Aorta (tissue), 5 donors: ENCODE measurements at regions not wholly inside any gene's neighbourhood (a gene's known extent, or its start where the extent isn't known, plus 50 kb on each side); places are given as distances from the start of the nearest gene placed in this dataset.
A peak's percentile ranks its signal among the peaks of the same experiment; 100 is the strongest.

Experiments
- ATAC-seq: fragments of 200-7000 bp; cut with Tn5 transposase; one replicate; pipeline ENCODE4 v1.9.1; 2022; ENCODE audit warnings: moderate library complexity; ENCODE audit not compliant: low FRiP score
- DNase-seq, 2 donors: peaks; one replicate each; pipeline ENCODE4 v3.0.0-alpha.2; 2020
- H3K27ac ChIP-seq, 2 donors: one replicate each; pipeline ENCODE4 v1.5.1; 2013; ENCODE audit warnings: low read length in 2 of 2, mild to moderate bottlenecking in 2 of 2, moderate library complexity in 2 of 2, control low read depth in 1 of 2, inconsistent platforms in 1 of 2, low read depth in 1 of 2
- H3K27me3 ChIP-seq, 2 donors: one replicate each; pipeline ENCODE4 v1.6.1; 2013; ENCODE audit warnings: control low read depth in 1 of 2, low read length in 1 of 2, mild to moderate bottlenecking in 1 of 2, moderate library complexity in 1 of 2; ENCODE audit not compliant: insufficient read depth in 2 of 2, control insufficient read depth in 1 of 2
- H3K36me3 ChIP-seq, 2 donors: one replicate each; pipeline ENCODE4 v1.6.1; 2013; ENCODE audit warnings: control low read depth in 1 of 2, low read length in 1 of 2, mild to moderate bottlenecking in 1 of 2; ENCODE audit not compliant: insufficient read depth in 2 of 2, control insufficient read depth in 1 of 2
- H3K4me1 ChIP-seq, 2 donors: one replicate each; pipeline ENCODE4 v1.6.1; 2013; ENCODE audit warnings: low read length in 2 of 2, control low read depth in 1 of 2, mild to moderate bottlenecking in 1 of 2, moderate library complexity in 1 of 2; ENCODE audit not compliant: insufficient read depth in 2 of 2, control insufficient read depth in 1 of 2
- H3K4me3 ChIP-seq, 2 donors: one replicate each; pipeline ENCODE4 v1.5.1; 2013; ENCODE audit warnings: low read length in 2 of 2, control low read depth in 1 of 2, mild to moderate bottlenecking in 1 of 2
- H3K9me3 ChIP-seq: one replicate; pipeline ENCODE4 v1.6.1; 2013; ENCODE audit warnings: mild to moderate bottlenecking, low read length; ENCODE audit not compliant: control insufficient read depth
- WGBS, 2 donors: extraction: QIAGEN DNeasy Blood & Tissue Kit; methylation state at CpG; one replicate each; pipeline ENCODE4 v1.1.7; 2013; 5-methylcytosine and 5-hydroxymethylcytosine counted together
- intact Hi-C, 2 donors: fragments of 100-400 bp; cut with DNase I; formaldehyde crosslinking; loops; one replicate each; pipeline versions ENCODE4 v1.14.2 to v1.15.0; 2022
- donor health status: healthy with polysubstance abuse.
- donor health status: Bipolar disorder and iron deficiency.
- donor health status: DM: no; HTN: no; CAD: no.
- donor health status: DM: no; HTN: no; CAD: no.
- donor health status: DM: yes; HTN: yes; CAD: no.

DNA sequence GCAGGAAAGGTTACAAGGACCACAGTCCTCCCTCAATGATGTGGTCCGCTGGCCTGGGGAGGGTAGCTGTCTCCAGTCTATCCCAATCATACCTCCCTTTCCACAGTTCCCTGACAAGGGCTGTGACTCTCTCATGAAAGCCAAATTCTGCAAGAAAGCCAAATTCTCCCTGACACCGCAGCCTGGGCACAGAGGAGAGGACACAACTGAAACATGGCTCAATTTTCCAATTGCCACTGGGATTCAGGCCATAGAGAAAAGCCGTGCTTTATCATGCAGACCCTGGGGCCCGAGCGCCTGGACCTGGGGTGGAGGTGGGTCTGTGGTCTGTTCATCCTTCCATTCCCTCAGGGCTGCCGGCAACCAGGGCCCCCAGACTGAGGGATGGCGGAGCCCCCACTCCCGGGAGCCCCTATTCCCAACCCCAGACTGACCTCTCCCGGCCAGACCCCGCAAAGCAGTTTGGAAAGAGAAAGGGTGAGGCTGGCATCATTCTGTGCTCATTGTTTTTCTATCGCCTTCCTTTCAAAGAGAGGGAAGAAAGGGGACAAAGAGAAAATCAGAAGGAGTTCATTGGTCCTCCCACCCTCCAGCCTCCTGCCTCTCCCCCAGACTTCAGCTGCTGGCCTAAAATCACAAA, 239.5 kb downstream of the BUD13 start:
- Histone ChIP-seq H3K4me1 (no peaks in the 10 kb centered on the region), H3K27me3 (peaks cover 0 to 3% of the 10 kb centered on the region in 2 donors), H3K4me3 (no peak overlapping the region), H3K27ac (no peak overlapping the region), H3K9me3 (peaks cover 4% of the 10 kb centered on the region), H3K36me3 (no peaks in the 10 kb centered on the region)
- no peak for ATAC-seq
- 37 to 46% methylated on average over 11 of the region's 11 CpGs for WGBS, 2 donors
- peak in 1 of 2 donors; percentile 55 for DNase-seq
- intact Hi-C loops, result no loop called here

DNA sequence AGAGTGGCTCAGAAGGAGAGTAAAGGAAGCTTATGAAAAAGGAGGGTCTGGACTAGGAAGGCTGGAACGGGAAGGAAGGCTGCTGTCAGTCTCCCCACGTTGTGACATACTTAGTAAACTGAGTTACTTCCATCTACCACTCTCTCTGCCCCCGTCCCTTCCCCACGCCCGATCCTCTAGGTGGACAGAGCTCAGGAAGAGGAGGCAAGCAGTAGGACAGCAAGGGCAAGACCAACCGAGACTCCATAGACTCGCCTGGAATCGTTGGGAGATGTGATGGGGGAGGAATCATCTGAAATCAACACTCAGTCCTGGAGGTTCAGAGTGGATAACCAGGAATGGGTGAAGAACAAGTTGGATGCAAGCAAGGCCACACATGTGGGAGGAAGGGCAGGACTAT, 240.7 kb downstream of the BUD13 start:
- Histone ChIP-seq H3K27ac (no peak overlapping the region), H3K27me3 (peaks cover 0 to 3% of the 10 kb centered on the region in 2 donors), H3K4me3 (no peak overlapping the region), H3K9me3 (peaks cover 4% of the 10 kb centered on the region), H3K4me1 (no peaks in the 10 kb centered on the region), H3K36me3 (no peaks in the 10 kb centered on the region)
- intact Hi-C loops, result no loop called here
- no peak for ATAC-seq
- peak in 1 of 2 donors; percentile 28 for DNase-seq
- 80 to 83% methylated on average over 8 of the region's 8 CpGs for WGBS, 2 donors

DNA sequence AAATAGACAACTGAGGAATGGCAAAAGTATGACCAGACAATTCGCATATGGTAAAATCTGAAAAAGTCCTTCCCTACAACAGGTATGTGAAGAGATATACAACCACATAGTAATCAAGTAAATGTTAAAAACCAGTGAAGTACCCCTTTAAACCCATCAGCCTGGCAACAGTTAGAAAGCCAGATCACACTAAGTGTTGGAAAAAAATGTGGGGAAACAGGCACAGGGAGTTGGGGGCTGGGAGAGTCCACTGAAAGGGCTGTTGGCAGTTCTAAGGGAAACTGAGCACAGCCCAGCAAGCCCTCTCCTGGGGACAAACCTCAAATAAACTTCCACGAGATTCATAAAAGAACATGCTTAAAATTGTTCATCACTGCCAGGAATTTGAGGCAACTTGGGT, 242.1 kb downstream of the BUD13 start:
- DNase-seq, result peak in 1 of 2 donors; percentile 12
- Histone ChIP-seq H3K4me3 (no peak overlapping the region), H3K36me3 (no peaks in the 10 kb centered on the region), H3K27ac (no peak overlapping the region), H3K27me3 (peaks cover 0 to 3% of the 10 kb centered on the region in 2 donors), H3K9me3 (peaks cover 4% of the 10 kb centered on the region), H3K4me1 (no peaks in the 10 kb centered on the region)
- no peak for ATAC-seq
- WGBS, 2 donors, result 83 to 85% methylated on average over 2 of the region's 2 CpGs
- intact Hi-C loops, result no loop called here

DNA sequence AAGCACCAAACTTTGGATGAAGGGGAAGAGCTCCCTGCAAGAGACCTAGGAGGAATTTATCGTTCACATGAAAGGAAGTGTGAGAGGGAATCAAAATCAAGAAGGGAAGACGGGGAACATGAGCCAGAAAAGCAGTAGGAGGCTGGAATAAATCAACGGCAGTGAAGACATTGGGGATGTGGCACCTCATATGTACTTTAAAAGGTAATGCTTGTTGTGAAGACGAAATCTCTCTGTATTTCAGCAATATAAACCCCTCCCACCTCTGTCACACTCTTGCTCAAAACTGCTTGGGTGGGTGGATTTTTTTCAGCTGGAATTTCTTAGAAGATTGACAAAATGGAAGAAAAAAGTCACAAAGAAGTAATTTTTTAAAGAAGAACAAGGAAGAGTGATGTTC, 243.5 kb downstream of the BUD13 start:
- Histone ChIP-seq H3K4me3 (no peak overlapping the region), H3K36me3 (no peaks in the 10 kb centered on the region), H3K27me3 (peaks cover 0 to 3% of the 10 kb centered on the region in 2 donors), H3K27ac (no peak overlapping the region), H3K9me3 (peaks cover 4% of the 10 kb centered on the region), H3K4me1 (no peaks in the 10 kb centered on the region)
- intact Hi-C loops, result no loop called here
- ATAC-seq (no peak), DNase-seq (no peak)
- WGBS, 2 donors, result 43 to 44% methylated on average over 4 of the region's 4 CpGs

DNA sequence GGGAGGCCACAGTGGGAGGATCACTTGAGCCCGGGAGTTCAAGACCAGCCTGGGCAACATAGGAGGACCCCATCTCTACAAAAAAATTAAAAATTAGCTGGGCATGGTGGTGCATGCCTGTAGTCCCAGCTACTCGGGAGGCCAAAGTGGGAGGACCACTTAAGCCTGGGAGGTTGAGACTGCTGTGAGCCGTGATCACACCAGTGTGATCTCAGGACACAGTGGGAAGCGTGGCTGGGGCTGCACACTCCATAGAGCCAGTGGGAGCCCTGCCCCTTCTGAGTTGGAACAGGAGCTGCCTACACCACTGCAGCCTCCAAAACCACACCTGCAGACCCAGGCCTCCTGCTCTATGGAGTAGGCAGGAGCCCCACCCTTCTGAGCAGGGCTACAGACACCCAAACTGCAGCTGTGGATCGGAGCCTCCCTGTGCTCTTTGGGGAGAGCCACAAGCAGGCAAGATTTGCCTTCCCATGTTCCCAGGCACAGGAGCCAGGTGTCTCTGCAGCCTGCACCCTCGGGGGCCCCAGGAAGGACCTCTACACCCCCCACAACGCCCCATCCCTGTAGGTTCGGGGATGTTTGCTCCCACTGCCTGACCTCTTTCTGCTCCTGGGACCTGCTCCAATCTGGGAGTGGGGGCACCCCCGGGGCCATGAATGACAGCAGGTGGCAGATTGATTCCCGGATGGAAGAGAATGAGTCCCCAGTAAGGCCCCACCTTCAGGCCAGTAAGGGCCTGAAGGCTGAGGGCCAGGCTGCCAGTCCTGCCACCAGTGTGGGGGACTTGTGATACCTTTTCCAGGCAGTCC, 245.4 kb downstream of the BUD13 start:
- ATAC-seq (no peak), DNase-seq (peak; percentile 33 to 59)
- Histone ChIP-seq H3K4me1 (no peaks in the 10 kb centered on the region), H3K4me3 (no peak overlapping the region), H3K27ac (no peak overlapping the region), H3K27me3 (peaks cover 0 to 3% of the 10 kb centered on the region in 2 donors), H3K9me3 (peaks cover 4% of the 10 kb centered on the region), H3K36me3 (no peaks in the 10 kb centered on the region)
- intact Hi-C loops, result no loop called here
- 84 to 88% methylated on average over 10 of the region's 10 CpGs for WGBS, 2 donors

DNA sequence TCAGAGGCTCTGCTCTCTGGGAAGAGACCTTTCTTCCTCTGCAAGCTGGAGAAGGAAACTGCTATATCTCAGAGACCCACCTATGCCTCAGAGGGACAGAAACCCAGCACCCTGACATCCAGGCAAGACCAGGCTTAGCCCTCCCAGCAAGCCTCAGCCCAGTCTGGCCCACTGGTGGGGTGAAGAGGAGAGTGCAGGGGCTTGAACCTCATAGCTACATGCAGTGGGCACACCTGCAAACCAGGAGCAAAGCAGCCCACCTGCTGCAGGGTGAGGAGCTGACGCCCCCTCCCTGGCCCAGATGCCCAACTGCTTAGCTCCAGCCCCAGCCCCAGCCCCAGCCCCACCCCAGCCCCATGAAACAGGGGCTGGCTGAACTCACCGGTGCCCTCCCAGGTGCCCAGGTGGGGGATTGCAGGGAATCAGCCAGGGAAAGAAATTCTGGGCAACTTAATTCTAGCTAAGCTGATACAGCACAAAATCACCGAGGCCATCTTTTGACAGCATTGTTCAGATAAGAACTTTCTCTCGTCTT, 246.8 kb downstream of the BUD13 start:
- intact Hi-C loops, result no loop called here
- Histone ChIP-seq H3K9me3 (peaks cover 4% of the 10 kb centered on the region), H3K36me3 (no peaks in the 10 kb centered on the region), H3K27ac (no peak overlapping the region), H3K27me3 (peaks cover 0 to 3% of the 10 kb centered on the region in 2 donors), H3K4me3 (no peak overlapping the region), H3K4me1 (no peaks in the 10 kb centered on the region)
- WGBS, 2 donors, result 64 to 69% methylated on average over 4 of the region's 4 CpGs
- ATAC-seq (no peak), DNase-seq (peak in 1 of 2 donors; percentile 7)

DNA sequence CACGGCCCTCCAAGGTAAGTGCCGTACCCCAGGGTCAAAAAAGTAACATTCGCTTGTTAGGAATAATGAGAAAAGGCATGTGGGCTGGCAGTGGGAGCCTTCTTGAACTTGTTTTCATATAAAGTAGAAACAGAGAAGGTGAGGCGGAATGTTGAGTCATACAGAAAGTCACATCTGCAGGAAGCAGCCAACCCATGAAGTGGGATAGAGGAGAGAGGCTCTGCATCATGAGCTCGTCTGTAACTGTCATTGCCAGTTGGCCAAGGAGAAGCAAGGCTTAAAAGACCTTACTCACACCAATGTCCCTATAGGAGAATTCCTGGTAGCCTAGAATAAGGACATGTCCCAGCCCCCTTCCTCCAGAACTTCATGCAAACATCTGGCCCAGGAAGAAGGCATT, 253.3 kb downstream of the BUD13 start:
- H3K4me3 ChIP-seq, result no peak overlapping the region
- no peaks in the 10 kb centered on the region for H3K4me1 ChIP-seq
- H3K36me3 ChIP-seq, result no peaks in the 10 kb centered on the region
- H3K27me3 ChIP-seq, result no peaks in the 10 kb centered on the region
- 76 to 80% methylated on average over 5 of the region's 5 CpGs for WGBS, 2 donors
- no peak for ATAC-seq
- intact Hi-C loops, result no loop called here
- DNase-seq, result no peak
- H3K9me3 ChIP-seq, result peaks cover 2% of the 10 kb centered on the region
- no peak overlapping the region for H3K27ac ChIP-seq

DNA sequence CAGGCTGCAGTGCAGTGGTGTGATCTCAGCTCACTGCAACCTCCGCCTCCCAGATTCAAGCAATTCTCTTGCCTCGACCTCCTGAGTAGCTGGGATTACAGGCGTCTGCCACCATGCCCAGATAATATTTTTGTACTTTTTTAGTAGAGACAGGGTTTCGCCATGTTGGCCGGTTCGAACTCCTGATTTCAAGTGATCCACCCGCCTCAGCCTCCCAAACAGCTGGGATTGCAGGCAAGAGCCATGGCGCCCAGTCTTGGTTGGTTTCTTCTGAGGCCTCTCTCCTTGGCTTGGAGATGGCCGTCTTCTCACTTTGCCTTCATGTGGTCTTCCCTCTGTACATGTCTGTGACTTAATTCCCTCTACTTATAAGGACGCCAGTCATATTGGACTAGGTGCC, 254.6 kb downstream of the BUD13 start:
- H3K27me3 ChIP-seq, result no peaks in the 10 kb centered on the region
- WGBS, 2 donors, result 81 to 92% methylated on average over 10 of the region's 10 CpGs
- H3K36me3 ChIP-seq, result no peaks in the 10 kb centered on the region
- ATAC-seq (no peak), DNase-seq (peak in 1 of 2 donors; percentile 1)
- no peak overlapping the region for H3K27ac ChIP-seq
- H3K4me3 ChIP-seq, result no peak overlapping the region
- H3K9me3 ChIP-seq, result peaks cover 2% of the 10 kb centered on the region
- intact Hi-C loops, result no loop called here
- H3K4me1 ChIP-seq, result no peaks in the 10 kb centered on the region

DNA sequence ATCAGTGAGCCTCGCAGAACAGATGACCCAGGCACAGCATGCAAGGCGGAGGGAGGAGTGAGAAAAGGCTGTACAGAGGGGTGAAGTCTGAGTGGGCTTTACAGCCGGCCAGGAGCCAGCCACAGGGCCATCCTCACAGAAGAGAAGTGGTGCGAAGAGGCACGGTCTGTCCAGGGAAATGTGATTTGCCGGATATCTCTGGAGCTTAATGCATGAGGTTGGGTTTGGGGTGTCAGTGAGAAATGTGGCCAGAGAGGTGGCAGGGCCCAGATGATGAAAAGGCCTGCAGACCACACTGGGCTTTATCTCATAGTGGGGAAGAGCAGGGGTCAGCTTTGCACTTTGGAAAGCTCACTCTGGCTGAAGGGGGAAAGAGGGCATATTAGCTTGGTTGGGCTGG, 255.2 kb downstream of the BUD13 start:
- intact Hi-C loops, result no loop called here
- no peak overlapping the region for H3K4me3 ChIP-seq
- no peak overlapping the region for H3K27ac ChIP-seq
- 59 to 63% methylated on average over 6 of the region's 6 CpGs for WGBS, 2 donors
- no peaks in the 10 kb centered on the region for H3K4me1 ChIP-seq
- H3K36me3 ChIP-seq, result no peaks in the 10 kb centered on the region
- H3K27me3 ChIP-seq, result no peaks in the 10 kb centered on the region
- DNase-seq (peak in 1 of 2 donors; percentile 12), ATAC-seq (no peak)
- peaks cover 2% of the 10 kb centered on the region for H3K9me3 ChIP-seq
